IPS-20b (cell line): ENCODE measurements at regions not wholly inside any gene's neighbourhood (a gene's known extent, or its start where the extent isn't known, plus 50 kb on each side); places are given as distances from the start of the nearest gene placed in this dataset.
"Not testable (repeated sequence)": the region's sequence is repeated elsewhere in the genome, so short reads cannot be mapped to it uniquely, and the experiment has no call there.

Source experiments
- H3K27ac ChIP-seq: one replicate; pipeline ENCODE4 v1.5.1; 2013; ENCODE audit warnings: low read length
- H3K27me3 ChIP-seq: 2 replicates; pipeline ENCODE4 v1.6.1; 2013; ENCODE audit warnings: mild to moderate bottlenecking, low read length, inconsistent platforms; ENCODE audit not compliant: insufficient read depth
- H3K36me3 ChIP-seq: 2 replicates; pipeline ENCODE4 v1.6.1; 2013; ENCODE audit warnings: low read depth, mild to moderate bottlenecking, inconsistent platforms, low read length, moderate library complexity; ENCODE audit not compliant: insufficient read depth
- H3K4me1 ChIP-seq: 2 replicates; pipeline ENCODE4 v1.6.1; 2013; ENCODE audit warnings: mild to moderate bottlenecking, control low read depth, inconsistent platforms, low read length, moderate library complexity; ENCODE audit not compliant: insufficient read depth
- H3K4me3 ChIP-seq: 2 replicates; pipeline ENCODE4 v1.5.1; 2013; ENCODE audit warnings: mild to moderate bottlenecking, low read length, inconsistent platforms
- H3K9ac ChIP-seq: 2 replicates; pipeline ENCODE4 v1.6.1; 2013; ENCODE audit warnings: low read depth, mild to moderate bottlenecking, inconsistent platforms, low read length, moderate library complexity
- H3K9me3 ChIP-seq: 2 replicates; pipeline ENCODE4 v1.6.1; 2013; ENCODE audit warnings: mild to moderate bottlenecking, low read depth, low read length, inconsistent platforms; ENCODE audit not compliant: insufficient read depth

DNA sequence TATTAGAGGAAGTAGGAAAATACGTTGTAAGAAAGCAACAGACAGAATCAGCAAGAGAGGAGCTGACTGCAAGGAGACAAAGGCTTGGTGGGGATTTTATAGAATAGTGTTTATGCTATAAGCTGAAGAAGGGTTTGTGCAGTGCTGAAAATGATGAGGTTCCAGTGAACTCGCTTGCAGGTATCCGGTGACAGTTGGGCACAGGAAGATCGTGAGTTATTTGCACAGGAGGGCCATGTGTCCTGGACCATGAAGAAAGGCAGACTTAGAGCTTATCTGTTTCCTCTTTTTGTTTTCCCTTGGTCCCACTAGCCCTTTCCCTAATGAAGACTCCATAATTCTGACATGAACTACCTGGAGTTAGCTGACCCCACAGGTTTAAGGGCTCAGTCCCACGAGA lies 61.4 kb downstream of the NXNL2 start:
- Histone ChIP-seq H3K9me3 (no peaks in the 10 kb centered on the region), H3K36me3 (no peaks in the 10 kb centered on the region), H3K27ac (no peak overlapping the region), H3K9ac (no peak overlapping the region), H3K4me3 (no peak overlapping the region), H3K27me3 (no peaks in the 10 kb centered on the region), H3K4me1 (no peaks in the 10 kb centered on the region)

- Histone ChIP-seq H3K36me3 (no peaks in the 10 kb centered on the region), H3K4me1 (no peaks in the 10 kb centered on the region), H3K27me3 (no peaks in the 10 kb centered on the region), H3K9me3 (no peaks in the 10 kb centered on the region), H3K9ac (no peak overlapping the region), H3K27ac (no peak overlapping the region), H3K4me3 (no peak overlapping the region)
Observed at GRCh38 chr9:88604836-88605511, 70.0 kb downstream of the NXNL2 start.

DNA sequence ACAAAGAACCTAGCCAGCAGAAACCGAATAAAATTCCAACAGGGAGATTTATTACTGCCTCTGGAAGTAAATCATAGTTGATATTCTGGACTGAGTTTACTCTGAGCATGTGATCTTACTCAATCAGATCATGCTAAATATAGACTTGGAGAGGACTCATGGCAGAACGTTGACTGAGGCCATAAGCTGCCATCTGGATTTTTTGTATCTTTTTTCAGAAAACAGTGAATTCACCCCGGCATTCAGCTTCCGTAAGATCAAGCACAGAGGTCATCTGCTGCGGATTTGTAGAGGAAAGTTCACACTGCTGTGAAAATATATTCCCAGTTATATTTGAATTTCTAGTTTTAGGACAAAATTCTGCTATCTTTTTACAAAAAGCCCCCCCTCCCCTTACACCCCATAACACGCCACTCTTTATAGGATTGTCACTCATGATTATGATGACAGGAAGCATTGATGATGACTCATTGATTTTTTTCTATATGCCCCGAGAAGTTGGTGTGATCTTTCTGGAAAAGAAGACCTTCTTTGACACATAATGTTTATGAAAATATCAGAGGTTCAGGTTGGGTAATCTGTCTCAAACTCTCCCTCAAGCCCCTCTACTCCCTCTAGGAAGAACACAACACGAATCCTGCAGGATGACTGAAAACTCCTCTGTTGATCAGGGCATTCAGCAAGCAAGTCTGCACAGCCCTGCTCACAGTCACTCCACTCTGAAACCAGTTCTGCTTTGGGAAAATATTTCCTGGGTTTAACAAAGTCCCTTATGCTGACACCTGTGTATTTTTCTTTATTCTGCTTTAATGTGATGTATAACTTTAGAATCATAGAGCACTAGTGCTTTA lies 70.8 kb downstream of the NXNL2 start:
- H3K9me3 ChIP-seq, result no peaks in the 10 kb centered on the region
- H3K36me3 ChIP-seq, result no peaks in the 10 kb centered on the region
- H3K4me1 ChIP-seq, result no peaks in the 10 kb centered on the region
- no peaks in the 10 kb centered on the region for H3K27me3 ChIP-seq
- H3K9ac ChIP-seq, result no peak overlapping the region
- H3K27ac ChIP-seq, result no peak overlapping the region
- no peak overlapping the region for H3K4me3 ChIP-seq

DNA sequence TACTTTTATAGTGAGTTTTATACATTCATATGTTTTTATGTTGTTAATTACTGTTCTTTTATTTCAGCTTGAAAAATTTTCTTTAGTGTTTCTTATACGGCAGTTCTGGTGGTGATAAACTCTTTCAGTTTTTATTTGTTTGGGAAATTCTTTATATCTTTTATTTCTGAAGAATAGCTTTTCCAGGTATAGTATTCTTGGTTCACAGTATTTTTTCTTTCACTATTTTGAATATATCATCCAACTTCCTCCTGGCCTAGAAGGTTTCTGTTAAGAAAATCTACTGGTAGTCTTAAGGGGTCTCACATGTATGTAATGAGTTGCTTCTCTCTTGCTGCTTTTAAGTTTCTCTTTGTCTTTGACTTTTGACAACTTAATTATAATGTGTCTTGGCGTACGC lies 79.4 kb downstream of the NXNL2 start:
- H3K27me3 ChIP-seq, result no peaks in the 10 kb centered on the region

DNA sequence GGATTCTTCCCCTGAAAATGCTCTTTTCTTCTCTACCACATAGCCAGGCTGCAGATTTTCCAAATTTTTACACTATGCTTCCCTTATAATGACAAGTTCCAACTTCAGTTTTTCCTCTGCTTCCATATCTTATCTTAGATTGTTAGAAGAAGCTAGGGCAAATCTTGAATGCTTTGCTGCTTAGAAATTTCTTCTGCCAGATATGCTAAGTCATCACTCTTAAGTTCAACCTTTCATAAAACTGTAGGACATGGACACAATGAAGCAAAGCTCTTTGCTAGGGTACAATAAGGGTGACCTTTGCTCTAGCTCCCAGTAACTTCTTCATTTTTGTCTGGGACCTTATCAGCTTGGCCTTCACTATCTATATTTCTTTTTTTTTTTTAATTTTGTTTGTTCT lies 88.7 kb downstream of the NXNL2 start:
- Histone ChIP-seq H3K27me3 (no peaks in the 10 kb centered on the region), H3K27ac (no peak overlapping the region), H3K4me1 (no peaks in the 10 kb centered on the region), H3K36me3 (no peaks in the 10 kb centered on the region), H3K4me3 (no peak overlapping the region), H3K9me3 (peaks cover 9% of the 10 kb centered on the region; the same call in 1 of the 2 replicates), H3K9ac (no peak overlapping the region)

More for the DNA sequence above, 79.4 kb downstream of the NXNL2 start:
- Histone ChIP-seq H3K9ac (no peak overlapping the region), H3K4me1 (no peaks in the 10 kb centered on the region), H3K27ac (no peak overlapping the region), H3K9me3 (peaks cover 4% of the 10 kb centered on the region; the same call in 1 of the 2 replicates), H3K4me3 (no peak overlapping the region), H3K36me3 (no peaks in the 10 kb centered on the region)

- no peaks in the 10 kb centered on the region for H3K27me3 ChIP-seq
- H3K9ac ChIP-seq, result no peak overlapping the region
- no peaks in the 10 kb centered on the region for H3K36me3 ChIP-seq
- peaks cover 11% of the 10 kb centered on the region; the same call in 1 of the 2 replicates for H3K9me3 ChIP-seq
- H3K27ac ChIP-seq, result no peak overlapping the region
- no peaks in the 10 kb centered on the region for H3K4me1 ChIP-seq
- no peak overlapping the region for H3K4me3 ChIP-seq
Observed at GRCh38 chr9:88628114-88628513, 93.1 kb downstream of the NXNL2 start.

DNA sequence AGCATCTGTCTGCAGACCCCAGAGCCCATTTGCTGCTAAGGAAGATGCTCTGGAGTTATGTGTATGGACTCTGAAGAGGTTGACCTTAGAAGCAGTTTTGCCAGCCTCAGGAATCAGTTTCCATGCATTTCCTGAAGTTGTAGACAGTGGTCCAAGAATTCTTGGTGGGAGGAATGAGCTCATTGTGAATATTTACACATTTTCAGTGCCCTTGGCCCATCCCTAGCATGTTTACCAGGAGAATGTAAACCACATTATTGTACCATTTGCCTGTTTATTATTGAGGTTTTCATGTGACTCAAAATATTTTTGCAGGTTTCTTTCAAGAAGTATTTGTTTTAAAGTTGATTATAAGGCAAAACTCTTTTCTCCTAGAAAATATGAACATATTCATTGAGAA lies 93.8 kb downstream of the NXNL2 start:
- Histone ChIP-seq H3K27me3 (no peaks in the 10 kb centered on the region), H3K9me3 (peaks cover 15% of the 10 kb centered on the region; the same call in 1 of the 2 replicates), H3K36me3 (no peaks in the 10 kb centered on the region), H3K9ac (no peak overlapping the region), H3K4me1 (no peaks in the 10 kb centered on the region), H3K27ac (no peak overlapping the region), H3K4me3 (no peak overlapping the region)

DNA sequence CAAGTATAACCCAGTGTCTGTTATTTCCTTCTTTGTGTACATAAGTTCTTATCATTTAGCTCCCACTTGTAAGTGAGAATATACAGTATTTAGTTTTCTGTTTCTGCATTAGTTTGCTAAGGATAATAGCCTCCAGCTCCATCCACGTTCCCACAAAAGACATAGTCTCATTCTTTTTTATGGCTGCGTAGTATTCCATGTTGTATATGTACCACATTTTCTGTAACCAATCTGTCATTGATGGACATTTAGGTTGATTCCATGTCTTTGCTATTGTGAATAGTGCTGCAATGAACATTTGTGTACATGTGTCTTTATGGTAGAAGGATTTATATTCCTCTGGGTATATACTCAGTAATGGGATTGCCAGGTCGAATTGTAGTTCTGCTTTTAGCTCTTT lies 95.6 kb downstream of the NXNL2 start:
- not testable (repeated sequence) for H3K27ac ChIP-seq, H3K4me3 ChIP-seq, H3K9ac ChIP-seq, H3K36me3 ChIP-seq, H3K4me1 ChIP-seq, H3K9me3 ChIP-seq, H3K27me3 ChIP-seq

DNA sequence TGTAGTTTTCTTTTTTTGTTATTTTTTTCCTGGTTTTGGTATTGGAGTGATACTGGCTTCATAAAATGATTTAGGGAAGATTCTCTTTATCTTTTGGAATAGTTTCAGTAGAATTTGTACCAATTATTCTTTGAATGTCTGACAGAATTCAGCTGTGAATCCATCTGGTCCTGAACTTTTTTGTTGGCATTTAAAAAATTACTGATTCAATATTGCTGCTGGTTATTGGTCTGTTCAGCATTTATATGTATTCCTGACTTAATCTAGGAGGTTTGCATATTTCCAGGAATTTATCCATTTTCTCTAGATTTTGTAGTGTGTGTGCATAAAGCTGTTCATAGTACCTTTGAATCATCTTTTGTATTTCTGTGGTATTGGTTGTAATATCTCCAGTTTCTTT lies 100.2 kb downstream of the NXNL2 start:
- H3K27ac ChIP-seq, result no peak overlapping the region
- no peak overlapping the region for H3K4me3 ChIP-seq
- peaks cover 10% of the 10 kb centered on the region; the same call in 1 of the 2 replicates for H3K9me3 ChIP-seq
- H3K27me3 ChIP-seq, result no peaks in the 10 kb centered on the region
- H3K36me3 ChIP-seq, result no peaks in the 10 kb centered on the region
- H3K4me1 ChIP-seq, result no peaks in the 10 kb centered on the region
- no peak overlapping the region for H3K9ac ChIP-seq

DNA sequence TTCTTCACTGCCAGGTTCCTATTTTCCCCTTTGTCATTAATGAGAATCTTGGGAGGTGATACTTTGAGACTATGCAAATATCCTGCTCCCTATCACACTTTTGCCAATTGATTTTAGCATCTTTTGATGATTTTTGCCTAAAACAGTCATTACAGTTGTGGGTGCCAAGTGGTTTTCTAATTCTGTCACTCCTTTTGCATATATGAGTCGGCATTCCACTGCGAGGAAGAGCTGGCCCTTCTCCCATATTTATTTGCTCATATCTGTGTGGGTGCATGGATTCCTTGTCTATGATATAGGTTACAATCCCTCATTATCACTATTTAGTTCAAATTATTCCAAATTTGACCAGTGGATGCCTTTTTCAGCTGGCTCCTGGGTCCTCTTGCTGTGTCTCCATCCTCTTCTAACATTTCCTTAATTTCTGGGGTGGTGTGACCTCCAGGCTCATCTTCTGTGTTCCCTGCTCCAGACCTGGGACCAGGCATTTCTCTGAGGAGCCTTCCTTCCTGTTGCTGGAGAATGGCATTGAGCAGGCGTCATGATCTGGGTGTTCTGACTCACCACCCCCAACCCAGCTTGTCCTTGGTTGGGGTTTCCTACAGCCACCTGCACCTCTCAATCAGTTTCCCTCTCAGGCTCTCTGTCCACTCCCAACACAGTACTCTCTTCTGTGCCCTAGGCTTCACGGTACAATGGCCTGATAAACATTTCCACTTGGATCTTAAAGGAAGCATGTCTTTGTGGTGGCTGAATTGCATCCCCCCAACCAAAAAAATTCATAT lies 106.7 kb downstream of the NXNL2 start:
- H3K9ac ChIP-seq, result no peak overlapping the region
- no peak overlapping the region for H3K4me3 ChIP-seq
- no peaks in the 10 kb centered on the region for H3K9me3 ChIP-seq
- H3K27ac ChIP-seq, result no peak overlapping the region
- no peaks in the 10 kb centered on the region for H3K27me3 ChIP-seq
- no peaks in the 10 kb centered on the region for H3K4me1 ChIP-seq
- no peaks in the 10 kb centered on the region for H3K36me3 ChIP-seq

DNA sequence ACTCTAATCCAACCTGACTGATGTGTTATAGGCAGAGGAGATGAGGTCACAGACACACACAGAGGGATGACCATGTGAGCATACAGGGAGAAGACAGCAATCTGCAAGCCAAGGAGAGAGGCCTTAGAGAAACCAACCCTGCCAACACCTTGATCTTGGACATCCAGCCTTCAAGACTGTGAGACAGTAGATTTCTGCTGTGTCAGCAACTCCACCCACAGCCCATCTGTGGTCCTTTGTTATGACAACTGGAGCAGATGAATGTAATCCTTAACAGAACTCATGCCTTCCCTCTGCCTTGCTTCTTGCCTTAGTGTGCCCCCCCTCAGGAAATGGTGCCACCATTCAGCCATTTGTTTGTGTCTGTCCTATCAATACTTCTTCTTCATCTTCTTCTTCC lies 107.4 kb downstream of the NXNL2 start:
- Histone ChIP-seq H3K36me3 (no peaks in the 10 kb centered on the region), H3K27ac (no peak overlapping the region), H3K27me3 (no peaks in the 10 kb centered on the region; the same call in 1 of the 2 replicates), H3K9ac (no peak overlapping the region), H3K4me1 (no peaks in the 10 kb centered on the region), H3K9me3 (no peaks in the 10 kb centered on the region), H3K4me3 (no peak overlapping the region)
